Hematopoietic multipotent progenitor cell treated with erythropoietin and hydrocortisone succinate and interleukin-3 and kit ligand, for 6 days (in vitro differentiated cells): ENCODE measurements at regions not wholly inside any gene's neighbourhood (a gene's known extent, or its start where the extent isn't known, plus 50 kb on each side); places are given as distances from the start of the nearest gene placed in this dataset.
"Not testable (repeated sequence)": the region's sequence is repeated elsewhere in the genome, so short reads cannot be mapped to it uniquely, and the experiment has no call there.

ENCODE experiments used
- DNase-seq: peaks from one replicate; pipeline ENCODE4 v3.0.0-alpha.2; 2015

- DNase-seq = no peak
Observed at GRCh38 chr22:22784249-22785039, 103.2 kb upstream of the IGLL5 start.

- no peak for DNase-seq
Observed at GRCh38 chr22:22785316-22786065, 102.1 kb upstream of the IGLL5 start.

- DNase-seq = no peak
Observed at GRCh38 chr22:22786301-22787115, 101.1 kb upstream of the IGLL5 start.

- no peak for DNase-seq
Observed at GRCh38 chr22:22787151-22787550, 100.5 kb upstream of the IGLL5 start.

- peak; percentile 80 for DNase-seq
Observed at GRCh38 chr22:22787786-22788459, 99.7 kb upstream of the IGLL5 start.

- DNase-seq = no peak
Observed at GRCh38 chr22:22788460-22789037, 99.1 kb upstream of the IGLL5 start.

GRCh38 chr22:22789233-22789921 lies 98.2 kb upstream of the IGLL5 start:
- DNase-seq = no peak

GRCh38 chr22:22789922-22790845 lies 97.4 kb upstream of the IGLL5 start:
- no peak for DNase-seq

- DNase-seq = no peak
Observed at GRCh38 chr22:22791438-22792181, 96.0 kb upstream of the IGLL5 start.

- not testable (repeated sequence) for DNase-seq
Observed at GRCh38 chr22:22792205-22792786, 95.3 kb upstream of the IGLL5 start.

- not testable (repeated sequence) for DNase-seq
Observed at GRCh38 chr22:22795639-22796038, 92.0 kb upstream of the IGLL5 start.

GRCh38 chr22:22796724-22797123 lies 90.9 kb upstream of the IGLL5 start:
- DNase-seq = no peak

GRCh38 chr22:22798232-22798616 lies 89.4 kb upstream of the IGLL5 start:
- no peak for DNase-seq

GRCh38 chr22:22798716-22799115 lies 88.9 kb upstream of the IGLL5 start:
- DNase-seq = no peak

- DNase-seq = no peak
Observed at GRCh38 chr22:22799561-22799960, 88.1 kb upstream of the IGLL5 start.

- no peak for DNase-seq
Observed at GRCh38 chr22:22800716-22801115, 86.9 kb upstream of the IGLL5 start.

GRCh38 chr22:22802339-22802970 lies 85.2 kb upstream of the IGLL5 start:
- peak; percentile 41 for DNase-seq

GRCh38 chr22:22803285-22803853 lies 84.2 kb upstream of the IGLL5 start:
- no peak for DNase-seq

GRCh38 chr22:22810018-22810427 lies 77.6 kb upstream of the IGLL5 start:
- peak; percentile 72 for DNase-seq
